AG09319 (cell line): ENCODE measurements at regions not wholly inside any gene's neighbourhood (a gene's known extent, or its start where the extent isn't known, plus 50 kb on each side); places are given as distances from the start of the nearest gene placed in this dataset.

Experiments used
- DNase-seq: peaks from one replicate; pipeline ENCODE4 v3.0.0-alpha.2; 2010; ENCODE audit warnings: low read depth; ENCODE audit errors: extremely low read depth
- CTCF ChIP-seq: IDR thresholded peaks from 2 replicates; pipeline ENCODE4 v1.5.1; 2011; ENCODE audit warnings: low read depth, mild to moderate bottlenecking, inconsistent platforms, low read length, moderate library complexity

GRCh38 chr2:82279367-82279766 is 1974.8 kb upstream of the LRRTM1 start:
- no peak for DNase-seq
- no peak for TF ChIP-seq CTCF

DNA sequence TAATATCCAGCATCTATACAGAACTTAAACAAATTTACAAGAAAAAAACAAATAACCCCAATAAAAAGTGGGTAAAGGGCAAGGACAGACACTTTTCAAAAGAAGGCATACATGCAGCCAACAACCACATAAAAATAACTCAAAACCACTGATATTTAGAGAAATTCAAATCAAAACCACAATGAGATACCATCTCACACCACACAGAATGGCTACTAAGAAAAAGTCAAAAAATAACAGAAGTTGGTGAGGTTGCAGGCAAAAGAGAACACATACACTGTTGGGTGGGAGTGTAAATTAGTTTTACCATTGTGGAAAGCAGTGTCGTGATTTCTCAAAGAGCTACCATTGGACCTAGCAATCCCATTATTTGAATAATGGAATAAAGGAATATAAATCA is 1973.9 kb upstream of the LRRTM1 start:
- TF ChIP-seq CTCF: no peak
- no peak for DNase-seq

DNA sequence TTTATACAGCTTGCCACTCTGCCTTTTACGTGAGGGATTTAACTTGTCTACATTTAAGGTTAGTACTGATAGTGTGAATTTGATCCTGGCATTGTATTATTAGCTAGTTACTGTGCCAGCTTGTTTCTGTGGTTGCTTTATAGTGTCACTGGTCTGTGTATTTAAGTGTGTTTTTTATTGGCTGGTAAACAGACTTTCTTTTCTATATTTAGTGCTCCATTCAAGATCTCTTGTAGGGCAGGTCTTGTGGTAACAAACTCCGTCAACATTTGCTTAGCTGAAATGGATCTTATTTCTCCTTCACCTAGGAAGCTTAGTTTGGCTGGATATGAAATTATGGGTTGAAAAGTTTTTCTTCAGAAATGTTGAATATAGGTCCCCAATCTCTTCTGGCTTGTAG is 1971.0 kb upstream of the LRRTM1 start:
- DNase-seq: no peak
- TF ChIP-seq CTCF: no peak

- TF ChIP-seq CTCF: no peak
- DNase-seq: no peak
Measured at GRCh38 chr2:82268446-82268845, 1963.9 kb upstream of the LRRTM1 start.

- TF ChIP-seq CTCF: no peak
- DNase-seq: no peak
Measured at GRCh38 chr2:82260521-82260920, 1956.0 kb upstream of the LRRTM1 start.

DNA sequence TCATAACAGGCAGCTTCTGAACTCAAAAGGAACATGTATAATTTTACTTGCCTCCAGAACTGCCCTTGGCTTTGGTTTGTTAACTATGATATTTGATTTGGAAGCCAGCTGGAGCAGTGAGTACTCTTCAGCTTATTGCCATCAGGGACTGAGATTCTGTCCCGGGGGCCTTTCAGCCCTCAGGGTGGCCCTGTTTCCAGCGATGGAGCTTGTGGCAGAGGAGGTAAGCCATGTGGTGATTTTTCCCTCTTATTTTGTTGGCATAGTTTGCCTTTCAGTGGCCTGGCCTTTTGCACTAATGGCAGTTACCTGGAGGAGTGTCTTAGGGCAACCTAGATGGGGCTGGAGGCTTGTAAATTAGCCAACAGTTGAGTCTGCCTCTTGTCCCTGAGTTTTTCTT is 1955.0 kb upstream of the LRRTM1 start:
- no peak for DNase-seq
- TF ChIP-seq CTCF: no peak

- TF ChIP-seq CTCF: no peak
- DNase-seq: no peak
Measured at GRCh38 chr2:82257796-82258555, 1953.4 kb upstream of the LRRTM1 start.
